OCI-LY3 (cell line): ENCODE measurements at regions not wholly inside any gene's neighbourhood (a gene's known extent, or its start where the extent isn't known, plus 50 kb on each side); places are given as distances from the start of the nearest gene placed in this dataset.

ENCODE experiments used
- EZH2phosphoT487 ChIP-seq: fragments of 200-600 bp; shearing (Covaris generic); IDR thresholded peaks from 2 replicates; pipeline ENCODE4 v1.6.1; 2018; ENCODE audit warnings: antibody characterized with exemption, mixed run types, low read depth
- TF ChIP-seq, protein P1 (sequence below): fragments of 200-600, 300-600 bp; sonication (generic); IDR thresholded peaks from 2 replicates; pipeline ENCODE4 v1.5.1; 2014; ENCODE audit warnings: antibody characterized with exemption, low read length, low read depth

- TF ChIP-seq, protein P1, sequence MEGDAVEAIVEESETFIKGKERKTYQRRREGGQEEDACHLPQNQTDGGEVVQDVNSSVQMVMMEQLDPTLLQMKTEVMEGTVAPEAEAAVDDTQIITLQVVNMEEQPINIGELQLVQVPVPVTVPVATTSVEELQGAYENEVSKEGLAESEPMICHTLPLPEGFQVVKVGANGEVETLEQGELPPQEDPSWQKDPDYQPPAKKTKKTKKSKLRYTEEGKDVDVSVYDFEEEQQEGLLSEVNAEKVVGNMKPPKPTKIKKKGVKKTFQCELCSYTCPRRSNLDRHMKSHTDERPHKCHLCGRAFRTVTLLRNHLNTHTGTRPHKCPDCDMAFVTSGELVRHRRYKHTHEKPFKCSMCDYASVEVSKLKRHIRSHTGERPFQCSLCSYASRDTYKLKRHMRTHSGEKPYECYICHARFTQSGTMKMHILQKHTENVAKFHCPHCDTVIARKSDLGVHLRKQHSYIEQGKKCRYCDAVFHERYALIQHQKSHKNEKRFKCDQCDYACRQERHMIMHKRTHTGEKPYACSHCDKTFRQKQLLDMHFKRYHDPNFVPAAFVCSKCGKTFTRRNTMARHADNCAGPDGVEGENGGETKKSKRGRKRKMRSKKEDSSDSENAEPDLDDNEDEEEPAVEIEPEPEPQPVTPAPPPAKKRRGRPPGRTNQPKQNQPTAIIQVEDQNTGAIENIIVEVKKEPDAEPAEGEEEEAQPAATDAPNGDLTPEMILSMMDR = no peak
- no peak for TF ChIP-seq EZH2phosphoT487
Observed at GRCh38 chr2:74748665-74749064, 85.3 kb upstream of the HK2 start.
